ENCODE measurements at regions not wholly inside any gene's neighbourhood (a gene's known extent, or its start where the extent isn't known, plus 50 kb on each side); places are given as distances from the start of the nearest gene placed in this dataset.
"Not testable (repeated sequence)": the region's sequence is repeated elsewhere in the genome, so short reads cannot be mapped to it uniquely, and the experiment has no call there.

GRCh38 chr4:174066611-174067205 lies 216.8 kb downstream of the FBXO8 start:
- DNase-seq, result no peak

GRCh38 chr4:174062831-174063230 lies 220.6 kb downstream of the FBXO8 start:
- no peak for DNase-seq

GRCh38 chr4:174061026-174061425 lies 222.4 kb downstream of the FBXO8 start:
- DNase-seq, result no peak

- no peak for DNase-seq
These were observed 224.6 kb downstream of the FBXO8 start for GRCh38 chr4:174058846-174059245.

- no peak for DNase-seq
These were observed 226.5 kb downstream of the FBXO8 start for GRCh38 chr4:174056959-174057358.

GRCh38 chr4:174055344-174055743 lies 228.1 kb downstream of the FBXO8 start:
- DNase-seq, result no peak

GRCh38 chr4:174053895-174054294 lies 229.6 kb downstream of the FBXO8 start:
- no peak for DNase-seq

- no peak for DNase-seq
These were observed 236.1 kb downstream of the FBXO8 start for GRCh38 chr4:174047363-174047762.

GRCh38 chr4:174045829-174046228 lies 237.6 kb downstream of the FBXO8 start:
- not testable (repeated sequence) for DNase-seq

GRCh38 chr4:174045381-174045780 lies 238.1 kb downstream of the FBXO8 start:
- no peak for DNase-seq

GRCh38 chr4:174041555-174042105 lies 241.8 kb downstream of the FBXO8 start:
- DNase-seq, result no peak

GRCh38 chr4:174040287-174040686 lies 243.2 kb downstream of the FBXO8 start:
- DNase-seq, result no peak

- DNase-seq, result no peak
These were observed 245.0 kb downstream of the FBXO8 start for GRCh38 chr4:174038481-174038880.

GRCh38 chr4:174037631-174038030 lies 245.8 kb downstream of the FBXO8 start:
- DNase-seq, result no peak

GRCh38 chr4:174037049-174037448 lies 246.4 kb downstream of the FBXO8 start:
- DNase-seq, result no peak

- no peak for DNase-seq
These were observed 246.9 kb downstream of the FBXO8 start for GRCh38 chr4:174036576-174036975.

GRCh38 chr4:174036111-174036510 lies 247.4 kb downstream of the FBXO8 start:
- no peak for DNase-seq

GRCh38 chr4:174023641-174024040 lies 259.8 kb downstream of the FBXO8 start:
- no peak for DNase-seq

- no peak for DNase-seq
These were observed 265.2 kb downstream of the FBXO8 start for GRCh38 chr4:174018236-174018635.

- DNase-seq, result no peak
These were observed 267.2 kb downstream of the FBXO8 start for GRCh38 chr4:174016251-174016650.

- no peak for DNase-seq
These were observed 270.6 kb downstream of the FBXO8 start for GRCh38 chr4:174012886-174013259.

GRCh38 chr4:174012135-174012885 lies 271.2 kb downstream of the FBXO8 start:
- DNase-seq, result no peak

- no peak for DNase-seq
These were observed 272.9 kb downstream of the FBXO8 start for GRCh38 chr4:174010547-174010946.

- DNase-seq, result no peak
These were observed 273.6 kb downstream of the FBXO8 start for GRCh38 chr4:174009686-174010451.
